D721Med (cell line): ENCODE measurements at regions not wholly inside any gene's neighbourhood (a gene's known extent, or its start where the extent isn't known, plus 50 kb on each side); places are given as distances from the start of the nearest gene placed in this dataset.

Experiments used
- DNase-seq: peaks from one replicate; pipeline ENCODE4 v3.0.0; 2011; ENCODE audit warnings: low spot score; ENCODE audit not compliant: insufficient read length
- FAIRE-seq: peaks from 2 replicates; lab custom pipeline; 2011; peaks lifted over from hg19 to GRCh38; lab: Jason Lieb, UNC
- CTCF ChIP-seq: IDR thresholded peaks from 2 replicates; pipeline ENCODE4 v1.5.1; 2012; ENCODE audit warnings: mild to moderate bottlenecking, control low read depth; ENCODE audit not compliant: insufficient read depth; ENCODE audit errors: missing control alignments

- no peak for DNase-seq
- no peak for TF ChIP-seq CTCF
- FAIRE-seq = no peak
These were observed 78.1 kb upstream of the ZEB2 start for GRCh38 chr2:144597894-144598593.

- TF ChIP-seq CTCF = no peak
- DNase-seq (no peak), FAIRE-seq (no peak)
These were observed 77.5 kb upstream of the ZEB2 start for GRCh38 chr2:144597388-144597787.

- no peak for TF ChIP-seq CTCF
- FAIRE-seq (no peak), DNase-seq (no peak)
These were observed 76.4 kb upstream of the ZEB2 start for GRCh38 chr2:144596073-144596871.

GRCh38 chr2:144595686-144596072 lies 75.8 kb upstream of the ZEB2 start:
- no peak for DNase-seq
- TF ChIP-seq CTCF = no peak
- no peak for FAIRE-seq

- FAIRE-seq (no peak), DNase-seq (no peak)
- TF ChIP-seq CTCF = no peak
These were observed 75.4 kb upstream of the ZEB2 start for GRCh38 chr2:144595279-144595678.

GRCh38 chr2:144593803-144594202 lies 73.9 kb upstream of the ZEB2 start:
- TF ChIP-seq CTCF = no peak
- FAIRE-seq (no peak), DNase-seq (no peak)

GRCh38 chr2:144592500-144593256 lies 72.8 kb upstream of the ZEB2 start:
- DNase-seq = no peak
- TF ChIP-seq CTCF = no peak
- FAIRE-seq = no peak
